ENCODE measurements at regions not wholly inside any gene's neighbourhood (a gene's known extent, or its start where the extent isn't known, plus 50 kb on each side); places are given as distances from the start of the nearest gene placed in this dataset.

GRCh38 chr3:28808068-28808467 lies 459.4 kb upstream of the AZI2 start:
- TF ChIP-seq POLR2AphosphoS5 (IDR thresholded peaks at IDR 0.05): no peak
- TF ChIP-seq, protein P1, sequence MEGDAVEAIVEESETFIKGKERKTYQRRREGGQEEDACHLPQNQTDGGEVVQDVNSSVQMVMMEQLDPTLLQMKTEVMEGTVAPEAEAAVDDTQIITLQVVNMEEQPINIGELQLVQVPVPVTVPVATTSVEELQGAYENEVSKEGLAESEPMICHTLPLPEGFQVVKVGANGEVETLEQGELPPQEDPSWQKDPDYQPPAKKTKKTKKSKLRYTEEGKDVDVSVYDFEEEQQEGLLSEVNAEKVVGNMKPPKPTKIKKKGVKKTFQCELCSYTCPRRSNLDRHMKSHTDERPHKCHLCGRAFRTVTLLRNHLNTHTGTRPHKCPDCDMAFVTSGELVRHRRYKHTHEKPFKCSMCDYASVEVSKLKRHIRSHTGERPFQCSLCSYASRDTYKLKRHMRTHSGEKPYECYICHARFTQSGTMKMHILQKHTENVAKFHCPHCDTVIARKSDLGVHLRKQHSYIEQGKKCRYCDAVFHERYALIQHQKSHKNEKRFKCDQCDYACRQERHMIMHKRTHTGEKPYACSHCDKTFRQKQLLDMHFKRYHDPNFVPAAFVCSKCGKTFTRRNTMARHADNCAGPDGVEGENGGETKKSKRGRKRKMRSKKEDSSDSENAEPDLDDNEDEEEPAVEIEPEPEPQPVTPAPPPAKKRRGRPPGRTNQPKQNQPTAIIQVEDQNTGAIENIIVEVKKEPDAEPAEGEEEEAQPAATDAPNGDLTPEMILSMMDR (IDR thresholded peaks at IDR 0.05): no peak

Measured in esophagus muscularis mucosa (tissue), 3 donors.